Pancreas (tissue), 10 donors: ENCODE measurements at regions not wholly inside any gene's neighbourhood (a gene's known extent, or its start where the extent isn't known, plus 50 kb on each side); places are given as distances from the start of the nearest gene placed in this dataset.

Experiments used
- ATAC-seq, 4 donors: fragments of 200-7000 bp; cut with Tn5 transposase; one replicate each; pipeline versions ENCODE4 v1.8.0 to v1.9.1; 2020; ENCODE audit warnings: mild to moderate bottlenecking in 4 of 4, moderate library complexity in 4 of 4
- DNase-seq, 6 donors: peaks; one replicate each; pipeline ENCODE4 v3.0.0-alpha.2; 2020
- FAIRE-seq: peaks from 2 replicates; lab custom pipeline; 2012; peaks lifted over from hg19 to GRCh38; lab: Jason Lieb, UNC
- H3K27ac ChIP-seq, 4 donors: fragments of 200-600 bp; sonication (generic); 1 replicate in 3 of 4; 2 replicates in 1 of 4; pipeline versions ENCODE4 v1.5.0 to v1.8.0; 2020
- H3K27me3 ChIP-seq, 4 donors: fragments of 200-600 bp; one replicate each; pipeline ENCODE4 v1.8.0; 2021
- H3K36me3 ChIP-seq, 3 donors: fragments of 200-600 bp; sonication (generic) in 1 of 3; one replicate each; pipeline versions ENCODE4 v1.5.0 to v1.8.0; 2020 to 2021
- H3K4me1 ChIP-seq, 3 donors: fragments of 200-600 bp; one replicate each; pipeline ENCODE4 v1.8.0; 2021
- H3K4me3 ChIP-seq, 4 donors: fragments of 200-600 bp; sonication (generic) in 2 of 4; one replicate each; pipeline versions ENCODE4 v1.5.0 to v1.8.0; 2020 to 2021
- H3K9me3 ChIP-seq, 4 donors: fragments of 200-600 bp; one replicate each; pipeline ENCODE4 v1.8.0; 2021
- WGBS, 2 donors: extraction: QIAGEN DNeasy Blood & Tissue Kit; methylation state at CpG; one replicate each; pipeline ENCODE4 v1.1.7; 2013; 5-methylcytosine and 5-hydroxymethylcytosine counted together
- intact Hi-C, 3 donors: fragments of 100-400 bp; cut with DNase I; formaldehyde crosslinking; loops; one replicate each; pipeline versions ENCODE4 v1.11.1 to v1.14.2; 2022
- TF ChIP-seq, protein P1 (sequence below), 4 donors: fragments of 200-600 bp; sonication (generic) in 3 of 4; IDR thresholded peaks; one replicate each; pipeline versions ENCODE4 v1.5.0 to v1.8.0; 2021; ENCODE audit warnings: antibody characterized with exemption in 4 of 4
- donor health status: healthy with polysubstance abuse.
- donor health status: DM: no; HTN: no; CAD: no; lungs with moderate emphysema.
- donor health status: DM: no; HTN: no; CAD: no.
- donor health status: control.
- donor health status: control.
- donor health status: Bipolar disorder and iron deficiency.
- donor health status: DM: yes; HTN: yes; CAD: no.
- donor health status: DM: no; HTN: no; CAD: no.
- donor health status: DM: no; HTN: no; CAD: no.
- donor health status: DM: yes; HTN: yes; CAD: no.

GRCh38 chr1:189764391-189765320, 713.0 kb downstream of the BRINP3 start:
- no peak overlapping the region for H3K27ac ChIP-seq
- no peak for ATAC-seq
- no peaks in the 10 kb centered on the region for H3K27me3 ChIP-seq
- intact Hi-C loops = no loop called here
- TF ChIP-seq, protein P1, sequence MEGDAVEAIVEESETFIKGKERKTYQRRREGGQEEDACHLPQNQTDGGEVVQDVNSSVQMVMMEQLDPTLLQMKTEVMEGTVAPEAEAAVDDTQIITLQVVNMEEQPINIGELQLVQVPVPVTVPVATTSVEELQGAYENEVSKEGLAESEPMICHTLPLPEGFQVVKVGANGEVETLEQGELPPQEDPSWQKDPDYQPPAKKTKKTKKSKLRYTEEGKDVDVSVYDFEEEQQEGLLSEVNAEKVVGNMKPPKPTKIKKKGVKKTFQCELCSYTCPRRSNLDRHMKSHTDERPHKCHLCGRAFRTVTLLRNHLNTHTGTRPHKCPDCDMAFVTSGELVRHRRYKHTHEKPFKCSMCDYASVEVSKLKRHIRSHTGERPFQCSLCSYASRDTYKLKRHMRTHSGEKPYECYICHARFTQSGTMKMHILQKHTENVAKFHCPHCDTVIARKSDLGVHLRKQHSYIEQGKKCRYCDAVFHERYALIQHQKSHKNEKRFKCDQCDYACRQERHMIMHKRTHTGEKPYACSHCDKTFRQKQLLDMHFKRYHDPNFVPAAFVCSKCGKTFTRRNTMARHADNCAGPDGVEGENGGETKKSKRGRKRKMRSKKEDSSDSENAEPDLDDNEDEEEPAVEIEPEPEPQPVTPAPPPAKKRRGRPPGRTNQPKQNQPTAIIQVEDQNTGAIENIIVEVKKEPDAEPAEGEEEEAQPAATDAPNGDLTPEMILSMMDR (IDR thresholded peaks at IDR 0.05) = no peak
- WGBS, 2 donors = 74 to 82% methylated on average over 2 of the region's 2 CpGs
- FAIRE-seq = no peak
- no peaks in the 10 kb centered on the region for H3K9me3 ChIP-seq
- H3K4me3 ChIP-seq = no peak overlapping the region
- H3K36me3 ChIP-seq = no peaks in the 10 kb centered on the region
- DNase-seq = no peak
- H3K4me1 ChIP-seq = no peaks in the 10 kb centered on the region

DNA sequence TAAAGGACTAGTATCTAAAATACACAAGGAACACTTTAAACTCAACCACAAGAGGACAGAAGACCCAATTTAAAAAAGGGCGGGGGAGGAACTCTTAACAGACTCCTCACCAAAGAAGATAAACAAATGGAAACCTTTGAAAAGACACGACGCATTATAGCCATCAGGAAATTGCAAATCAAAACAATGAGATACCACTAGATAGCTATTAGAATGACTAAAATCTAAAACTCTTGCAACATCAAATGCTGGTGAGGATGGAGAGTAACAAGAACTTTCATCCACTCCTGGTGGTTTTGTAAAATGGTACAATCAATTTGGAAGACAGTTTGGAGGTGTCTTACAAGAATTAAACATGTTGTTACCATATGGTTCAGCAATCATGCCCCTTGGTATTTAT, 708.2 kb downstream of the BRINP3 start:
- H3K4me3 ChIP-seq = no peak overlapping the region
- TF ChIP-seq, protein P1 (IDR thresholded peaks at IDR 0.05) = no peak
- no peak for FAIRE-seq
- no peak for ATAC-seq
- no peaks in the 10 kb centered on the region for H3K36me3 ChIP-seq
- DNase-seq = no peak
- H3K4me1 ChIP-seq = no peaks in the 10 kb centered on the region
- intact Hi-C loops = no loop called here
- H3K9me3 ChIP-seq = no peaks in the 10 kb centered on the region
- no peak overlapping the region for H3K27ac ChIP-seq
- 59 to 65% methylated on average over 2 to 3 of the region's 3 CpGs for WGBS, 2 donors
- H3K27me3 ChIP-seq = no peaks in the 10 kb centered on the region

DNA sequence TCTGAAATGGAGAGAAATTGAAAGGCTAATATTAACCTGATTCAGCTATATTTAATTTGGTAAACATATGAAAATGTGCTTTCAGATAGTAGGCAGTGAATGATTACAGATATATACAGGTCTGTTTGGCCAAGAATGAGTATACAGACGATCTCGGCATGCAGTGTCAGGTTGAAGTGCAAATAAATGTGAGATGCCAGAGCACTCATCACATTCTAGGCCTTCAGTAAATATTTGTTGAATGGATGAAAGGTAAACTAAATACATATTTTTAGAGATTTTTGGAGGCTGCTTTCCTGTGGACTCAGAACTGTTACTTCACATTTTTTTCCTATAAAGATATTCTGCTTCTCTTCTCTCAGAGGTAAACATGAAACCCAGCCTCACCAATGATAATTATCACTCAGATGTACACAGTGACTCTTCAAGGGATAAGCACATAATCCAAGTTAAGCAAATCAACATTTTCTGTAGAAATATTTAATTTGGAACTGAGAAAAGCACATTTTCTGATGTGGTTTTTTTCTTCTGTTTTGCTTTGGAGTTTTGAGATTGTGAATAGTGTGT, 702.9 kb downstream of the BRINP3 start:
- Histone ChIP-seq H3K36me3 (no peaks in the 10 kb centered on the region), H3K4me3 (no peak overlapping the region), H3K9me3 (no peaks in the 10 kb centered on the region), H3K27ac (no peak overlapping the region), H3K27me3 (no peaks in the 10 kb centered on the region), H3K4me1 (no peaks in the 10 kb centered on the region)
- whole genome bisulfite sequencing, 2 donors = 8 to 14% methylated on average over 2 of the region's 2 CpGs
- FAIRE-seq (no peak), ATAC-seq (no peak), DNase-seq (no peak)
- TF ChIP-seq, protein P1 (IDR thresholded peaks at IDR 0.05) = no peak
- intact Hi-C loops = no loop called here

- DNase-seq (no peak), ATAC-seq (peak in 1 of 4 donors; percentile 18), FAIRE-seq (no peak)
- Histone ChIP-seq H3K36me3 (no peaks in the 10 kb centered on the region), H3K4me3 (no peak overlapping the region), H3K27ac (no peak overlapping the region), H3K4me1 (no peaks in the 10 kb centered on the region), H3K27me3 (no peaks in the 10 kb centered on the region), H3K9me3 (no peaks in the 10 kb centered on the region)
- WGBS, 2 donors = 48 to 51% methylated on average over 1 of the region's 1 CpG
- TF ChIP-seq, protein P1 (IDR thresholded peaks at IDR 0.05) = no peak
- intact Hi-C loops = no loop called here
Measured at GRCh38 chr1:189775343-189775742, 702.3 kb downstream of the BRINP3 start.

DNA sequence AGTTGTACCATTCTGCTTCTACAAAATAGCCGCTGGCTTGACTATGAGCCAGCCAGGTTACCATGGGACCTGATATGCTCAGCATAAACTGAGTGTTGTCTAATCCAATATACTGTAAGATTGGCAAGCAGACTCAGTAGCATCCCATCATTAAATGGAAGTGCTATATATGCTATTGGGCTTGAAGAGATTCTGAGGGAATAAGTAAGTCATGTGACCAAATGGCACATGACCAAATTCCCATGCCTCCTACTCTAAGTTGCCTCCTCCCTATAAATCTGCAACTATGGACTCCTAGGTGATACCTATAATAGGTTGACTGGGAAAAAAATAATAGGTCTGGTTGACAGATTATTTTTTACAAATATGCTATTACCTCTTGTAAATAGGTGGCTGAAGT, 698.6 kb downstream of the BRINP3 start:
- Histone ChIP-seq H3K27me3 (no peaks in the 10 kb centered on the region), H3K36me3 (no peaks in the 10 kb centered on the region), H3K4me3 (no peak overlapping the region), H3K27ac (no peak overlapping the region), H3K9me3 (no peaks in the 10 kb centered on the region), H3K4me1 (no peaks in the 10 kb centered on the region)
- ATAC-seq (no peak), FAIRE-seq (no peak), DNase-seq (no peak)
- TF ChIP-seq, protein P1 (IDR thresholded peaks at IDR 0.05) = no peak
- intact Hi-C loops = no loop called here
- WGBS, 2 donors = 84 to 93% methylated on average over 1 of the region's 1 CpG
